ENCODE measurements at regions not wholly inside any gene's neighbourhood (a gene's known extent, or its start where the extent isn't known, plus 50 kb on each side); places are given as distances from the start of the nearest gene placed in this dataset.

DNA sequence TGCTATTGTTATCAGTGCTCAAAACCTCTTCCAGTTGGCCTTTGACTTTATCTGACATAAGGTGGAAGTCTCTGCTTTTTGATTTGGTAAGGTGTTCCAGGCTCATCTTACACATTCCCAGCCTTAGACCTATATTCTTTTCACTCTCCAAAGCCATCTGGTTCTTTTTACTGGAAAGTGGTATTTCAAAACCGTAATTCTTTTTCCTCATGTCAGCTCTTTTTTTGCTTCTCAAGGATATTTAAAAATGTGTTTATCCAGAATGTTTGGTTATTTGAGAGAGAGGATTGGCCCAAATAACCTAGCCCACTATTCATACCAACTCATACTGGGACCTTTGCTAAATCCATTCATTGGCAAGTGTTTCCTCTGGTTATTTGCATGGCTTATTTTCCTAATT lies 411.2 kb upstream of the PIK3C3 start:
- no peak for DNase-seq (ENCODE audit: low read depth in 2 of 2)

DNA sequence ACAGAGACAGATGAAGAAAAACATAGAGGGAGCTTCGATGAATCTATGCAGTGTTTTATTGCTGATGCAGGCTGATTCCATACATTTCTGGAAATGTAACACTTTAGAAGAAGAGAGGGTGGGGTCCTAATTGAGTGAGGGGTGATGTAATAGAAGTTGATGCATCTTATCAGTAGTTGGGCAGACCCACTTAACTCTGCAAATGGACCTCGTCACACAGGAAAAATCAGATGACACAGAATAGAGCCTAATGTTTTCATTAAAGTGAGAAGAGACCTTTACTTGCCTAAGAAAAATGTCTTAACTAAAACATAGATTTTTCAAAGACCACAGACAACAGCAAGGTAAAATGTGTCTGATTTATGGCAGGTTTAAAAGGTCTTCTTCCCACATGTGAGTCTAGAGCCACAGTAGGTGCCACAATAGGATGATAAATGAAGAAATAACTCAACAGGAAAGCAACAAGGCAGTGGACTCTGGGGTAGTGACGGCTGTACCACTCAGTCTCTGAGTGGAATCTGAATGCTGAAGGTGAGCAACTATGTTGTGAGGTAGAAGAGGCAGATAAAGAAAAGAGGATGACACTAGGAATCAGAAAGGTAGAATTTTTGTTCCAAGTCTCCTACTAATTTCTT lies 414.7 kb upstream of the PIK3C3 start:
- DNase-seq (ENCODE audit: low read depth in 2 of 2) = no peak

DNA sequence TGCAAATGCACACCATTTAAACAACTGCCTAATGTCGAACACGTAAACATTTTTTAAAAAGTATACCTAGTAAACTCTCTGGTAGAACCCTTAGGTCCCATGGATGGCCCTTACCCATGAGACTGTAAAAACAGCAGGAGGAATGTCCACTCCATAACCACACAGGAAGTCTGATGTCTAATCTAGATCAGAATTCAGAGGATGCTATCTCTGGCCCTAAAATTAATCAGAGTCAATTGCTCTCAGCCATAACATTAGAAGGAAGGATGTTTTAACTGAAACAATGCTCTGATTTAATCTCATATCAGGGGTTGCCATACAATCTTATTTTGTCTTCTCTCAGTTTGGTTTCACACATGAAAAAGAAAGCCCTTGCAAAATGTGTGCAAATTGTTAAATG lies 416.3 kb upstream of the PIK3C3 start:
- DNase-seq (ENCODE audit: low read depth in 2 of 2) = no peak

DNA sequence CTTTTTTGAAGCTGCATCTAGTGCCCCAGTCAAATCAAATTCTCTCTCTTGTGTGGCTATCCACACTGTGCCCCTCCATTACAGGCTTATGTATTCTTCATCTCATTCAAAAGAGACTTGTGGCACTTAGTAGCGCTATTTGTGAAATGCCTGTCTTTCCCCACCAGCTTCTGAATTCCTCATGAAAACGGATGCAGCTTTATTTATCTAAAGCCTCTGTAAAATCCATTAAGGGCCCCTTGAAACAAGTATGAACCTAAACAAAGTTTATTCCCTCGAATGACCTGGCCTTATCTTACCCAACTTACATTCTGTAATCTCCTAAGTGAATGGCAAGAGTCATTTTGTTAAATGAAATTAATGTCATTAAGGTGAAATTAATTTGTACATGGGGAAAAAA lies 417.4 kb upstream of the PIK3C3 start:
- no peak for DNase-seq (ENCODE audit: low read depth in 2 of 2)

DNA sequence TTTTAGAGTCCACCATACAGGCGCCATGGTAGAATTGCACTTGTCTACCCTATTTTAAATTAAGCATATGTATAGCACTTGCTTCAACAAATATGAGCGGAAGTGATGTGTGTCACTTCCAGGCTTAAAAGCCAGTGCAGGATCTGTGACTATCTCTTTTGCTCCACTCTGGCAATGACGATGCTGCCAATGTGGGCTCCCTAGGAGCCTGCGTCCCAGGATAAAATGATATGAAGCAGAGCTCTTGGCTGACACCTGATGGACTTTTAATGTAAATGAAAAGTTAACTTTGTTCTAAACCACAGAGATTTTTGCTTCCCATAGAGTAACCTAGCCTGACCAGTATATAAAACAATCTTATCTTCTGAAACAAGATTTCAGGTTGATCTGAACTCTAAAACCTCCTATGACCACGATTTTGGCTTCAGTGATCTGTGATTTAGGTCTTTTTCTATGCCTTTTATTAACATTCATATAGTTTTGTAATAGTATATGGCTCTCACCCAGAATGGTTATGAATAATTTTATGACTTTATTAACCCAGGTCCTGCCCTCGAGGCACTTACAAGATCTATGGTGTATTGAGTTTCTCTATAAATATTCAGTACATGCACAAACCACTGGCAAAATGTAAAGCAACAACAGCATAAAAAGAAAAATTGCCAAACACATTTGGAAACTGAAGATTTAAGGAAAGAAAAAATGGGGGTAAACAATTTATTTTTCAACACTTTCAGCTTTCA lies 422.5 kb upstream of the PIK3C3 start:
- no peak for DNase-seq (ENCODE audit: low read depth in 2 of 2)

DNA sequence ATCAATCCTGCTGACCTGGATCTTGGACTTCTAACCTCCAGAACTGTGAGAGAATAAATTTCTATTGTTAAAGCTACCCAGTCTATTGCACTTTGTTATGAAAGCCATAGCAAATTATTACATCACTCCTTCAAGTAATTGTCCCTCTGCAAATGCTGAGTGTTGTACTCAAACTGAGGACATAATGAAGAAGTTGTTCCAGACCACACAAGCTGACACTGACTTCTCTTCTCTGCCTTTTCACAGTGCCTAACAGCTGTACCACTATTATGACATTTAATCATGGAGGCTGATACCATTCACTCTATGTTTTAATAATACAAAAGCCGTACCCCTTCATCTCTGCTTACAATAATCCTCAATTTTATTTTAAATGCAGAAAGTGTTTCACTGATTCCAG lies 424.1 kb upstream of the PIK3C3 start:
- DNase-seq (ENCODE audit: low read depth in 2 of 2) = no peak

DNA sequence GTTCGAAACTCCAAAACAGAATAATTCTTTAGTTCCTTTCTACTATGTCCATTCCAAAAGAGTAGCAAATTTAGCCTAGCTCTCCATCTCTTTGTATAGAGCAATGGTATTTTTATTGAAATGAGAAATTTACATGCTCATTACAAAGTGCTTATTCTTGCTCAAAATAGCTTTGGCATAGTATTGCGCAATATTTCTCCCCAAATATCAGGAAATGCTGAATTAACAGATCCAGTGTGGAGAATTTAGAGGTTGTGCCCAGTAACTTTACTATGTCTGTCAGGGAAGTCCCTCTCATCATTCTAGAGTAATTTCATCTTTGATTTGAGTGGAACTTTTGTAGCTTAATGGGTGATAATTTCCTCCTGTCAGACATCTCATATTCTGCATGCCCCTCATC lies 425.9 kb upstream of the PIK3C3 start:
- DNase-seq (ENCODE audit: low read depth in 2 of 2) = no peak

DNA sequence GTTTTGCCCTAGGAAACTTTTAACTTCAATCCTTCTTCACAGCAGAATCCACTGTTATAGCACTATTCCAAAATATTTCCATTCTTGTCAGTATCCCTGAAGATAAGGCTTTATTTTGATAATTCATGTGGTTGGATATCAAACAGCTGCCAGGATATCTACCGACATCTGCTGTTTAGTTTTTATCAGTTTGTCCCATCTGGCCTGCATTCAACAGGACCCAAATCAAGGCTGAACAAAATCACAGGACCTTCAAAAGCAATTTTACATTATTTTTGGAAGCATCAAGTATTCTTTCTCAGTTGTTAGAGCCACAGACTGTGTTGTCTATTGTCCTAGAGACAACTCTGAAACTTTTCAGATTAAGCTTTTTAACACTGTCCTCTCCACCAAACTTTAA lies 429.0 kb upstream of the PIK3C3 start:
- DNase-seq (ENCODE audit: low read depth in 2 of 2) = no peak

DNA sequence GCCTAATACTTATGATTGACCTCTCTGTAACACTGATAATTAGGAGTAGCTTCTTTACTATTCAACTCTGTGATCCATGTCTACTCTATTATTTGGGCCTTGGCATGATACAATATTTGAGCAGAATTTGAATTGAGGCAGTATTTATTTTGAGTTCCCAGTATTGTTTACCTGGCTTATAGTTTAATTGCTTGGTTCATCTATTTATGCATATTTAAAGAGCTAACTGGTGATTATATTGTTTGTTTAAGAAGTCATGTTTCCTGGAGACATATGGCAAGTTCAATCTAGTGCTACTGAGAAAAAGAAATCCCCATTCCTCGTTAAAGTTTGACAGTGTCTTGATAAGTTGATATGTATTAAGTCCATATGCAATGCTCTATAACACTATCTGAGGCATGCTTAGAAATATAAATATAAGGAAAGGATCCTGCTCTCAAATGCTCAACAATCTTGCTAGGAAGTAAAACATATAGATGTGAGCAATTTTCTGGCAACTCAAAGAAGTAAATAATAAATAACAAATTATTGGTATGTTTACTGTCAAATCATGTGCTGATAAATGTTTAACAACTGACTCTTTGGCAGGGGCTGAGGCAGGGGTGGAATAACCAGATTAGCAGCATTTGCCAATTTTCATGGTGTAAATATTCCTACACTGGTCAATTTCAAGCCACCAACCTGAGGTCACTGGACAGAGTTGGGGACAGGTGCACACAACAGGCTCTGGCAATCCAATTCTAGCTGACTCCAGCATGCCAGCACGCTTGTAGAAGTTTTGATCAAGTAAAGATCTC lies 430.2 kb upstream of the PIK3C3 start:
- DNase-seq (ENCODE audit: low read depth in 2 of 2) = no peak

DNA sequence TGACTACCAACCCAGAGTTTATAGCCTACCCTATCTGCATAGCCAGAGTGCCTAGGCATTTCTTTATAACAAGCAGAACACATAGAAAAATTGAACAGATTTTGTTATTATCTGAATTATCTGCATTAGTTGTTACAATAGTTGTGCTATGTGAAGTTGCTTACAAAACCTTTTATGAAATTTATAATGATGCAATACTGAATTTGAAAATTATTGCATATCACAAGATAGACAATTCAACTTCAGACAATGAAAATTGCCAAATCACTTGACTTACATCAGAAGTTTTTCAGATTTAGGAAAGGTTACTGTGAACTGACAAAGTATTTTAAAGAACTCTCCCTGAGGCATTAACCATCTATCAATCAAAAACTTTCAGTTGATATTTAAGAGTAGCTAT lies 437.9 kb upstream of the PIK3C3 start:
- DNase-seq (ENCODE audit: low read depth in 2 of 2) = no peak

DNA sequence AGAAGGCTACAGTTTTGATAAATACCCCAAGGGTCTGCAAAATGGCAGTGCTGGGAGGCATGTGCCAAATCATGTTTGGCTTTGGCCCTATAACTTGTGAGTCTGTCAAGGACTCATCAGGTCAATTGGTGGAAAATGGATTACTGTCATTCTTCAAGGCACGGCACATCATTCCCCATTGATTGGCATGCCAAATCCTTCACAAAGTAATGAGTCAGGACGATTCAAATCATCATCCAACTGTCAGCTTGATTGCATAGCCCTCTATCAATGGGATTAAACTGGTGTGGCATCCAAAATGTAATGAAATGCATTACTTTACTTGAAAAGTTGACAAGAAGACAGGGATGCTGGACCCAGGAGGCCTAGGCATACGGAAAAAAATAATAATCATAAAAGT lies 441.6 kb upstream of the PIK3C3 start:
- DNase-seq (ENCODE audit: low read depth in 2 of 2) = no peak

DNA sequence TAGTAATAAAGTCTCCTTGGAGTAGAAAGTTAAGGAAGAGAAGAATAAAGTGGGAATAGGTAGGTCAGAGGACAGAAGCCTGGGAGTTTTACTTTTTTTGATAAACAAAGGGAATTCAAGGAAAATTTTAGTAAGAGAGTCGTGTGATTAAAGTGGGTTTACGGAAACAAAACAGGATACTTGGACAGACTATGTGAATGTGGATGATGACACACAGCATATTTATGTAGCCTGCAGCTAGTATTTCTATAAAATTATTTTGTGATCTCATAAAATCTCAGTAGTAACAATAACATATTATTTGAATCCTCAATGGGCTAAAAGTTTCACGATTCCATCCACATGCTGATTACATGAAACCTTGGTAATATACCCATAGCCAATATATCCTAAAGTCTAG lies 450.7 kb upstream of the PIK3C3 start:
- no peak for DNase-seq (ENCODE audit: low read depth in 2 of 2)

DNA sequence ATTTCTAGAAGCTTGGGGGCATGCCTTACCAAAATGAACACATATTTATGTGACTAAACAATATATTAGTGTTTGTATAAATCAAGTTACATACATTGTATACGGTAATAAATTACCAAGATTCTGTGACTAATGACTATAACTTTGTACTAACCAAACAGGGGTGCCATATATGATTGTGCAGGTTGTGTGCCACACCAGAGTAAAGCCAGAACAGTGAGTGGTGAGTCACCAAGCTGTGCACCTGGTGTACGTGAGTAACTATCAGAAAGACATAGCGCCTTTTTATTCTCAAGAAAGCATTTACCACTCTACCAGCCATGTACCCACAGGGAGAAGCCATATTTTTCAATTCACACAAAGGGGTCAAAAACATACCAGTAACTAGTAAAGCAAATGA lies 453.2 kb upstream of the PIK3C3 start:
- no peak for DNase-seq (ENCODE audit: low read depth in 2 of 2)

DNA sequence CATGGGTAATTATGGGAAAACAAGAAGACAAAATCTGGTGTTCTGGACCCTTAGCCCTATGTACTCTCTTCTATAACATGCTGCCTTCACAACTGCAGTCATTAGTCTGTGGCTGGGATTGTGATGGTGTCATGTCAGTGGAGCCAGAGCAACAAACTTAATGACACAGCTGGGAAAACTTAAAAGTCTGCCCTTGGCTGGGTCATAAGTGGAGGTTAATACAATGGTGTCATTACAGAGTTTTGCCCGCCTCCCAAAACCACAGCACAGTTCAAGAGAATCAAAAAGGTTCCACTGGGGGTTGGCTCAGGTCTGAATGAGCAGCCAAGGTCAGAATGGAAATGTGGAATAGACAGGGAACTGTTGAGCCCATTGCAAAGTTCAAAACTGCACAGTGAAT lies 455.7 kb upstream of the PIK3C3 start:
- no peak for DNase-seq (ENCODE audit: low read depth in 2 of 2)

DNA sequence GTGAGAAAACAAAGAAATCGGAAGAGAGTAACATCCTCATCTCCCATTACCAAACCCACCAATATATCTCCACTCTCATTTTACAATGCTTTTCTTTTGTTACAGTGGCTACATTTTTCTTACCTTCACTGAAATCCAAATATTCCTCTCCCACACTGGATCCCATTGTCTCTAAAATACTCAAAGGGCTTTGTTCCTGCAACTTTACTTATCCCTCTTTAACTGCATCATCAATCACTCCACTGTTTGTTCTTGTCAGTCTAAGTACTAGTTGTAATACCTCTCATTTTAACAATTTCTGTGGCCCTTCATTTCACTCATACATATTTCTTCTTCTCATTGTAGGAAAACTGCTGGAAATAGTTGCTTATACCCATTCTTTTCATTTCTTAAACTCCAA lies 464.2 kb upstream of the PIK3C3 start:
- DNase-seq (ENCODE audit: low read depth in 2 of 2) = no peak

DNA sequence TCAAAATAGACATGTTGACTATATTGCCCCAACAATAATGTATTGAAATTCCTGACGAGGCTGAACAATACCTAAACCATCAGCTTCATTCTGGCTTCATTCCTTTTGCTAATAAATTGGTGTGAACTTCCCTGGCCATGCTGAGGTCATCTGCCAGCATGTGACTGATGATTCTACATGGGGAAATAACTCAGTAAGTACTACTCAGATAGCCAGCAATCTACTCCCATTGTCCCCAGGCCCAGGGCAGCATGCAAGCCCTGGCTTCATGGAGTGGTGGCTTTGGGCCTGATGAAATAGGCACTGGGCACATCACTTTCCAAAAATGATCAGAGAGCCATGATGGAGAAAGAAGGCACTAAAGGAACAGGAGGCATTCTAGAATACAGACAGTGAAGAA lies 468.5 kb upstream of the PIK3C3 start:
- no peak for DNase-seq (ENCODE audit: low read depth in 2 of 2)

DNA sequence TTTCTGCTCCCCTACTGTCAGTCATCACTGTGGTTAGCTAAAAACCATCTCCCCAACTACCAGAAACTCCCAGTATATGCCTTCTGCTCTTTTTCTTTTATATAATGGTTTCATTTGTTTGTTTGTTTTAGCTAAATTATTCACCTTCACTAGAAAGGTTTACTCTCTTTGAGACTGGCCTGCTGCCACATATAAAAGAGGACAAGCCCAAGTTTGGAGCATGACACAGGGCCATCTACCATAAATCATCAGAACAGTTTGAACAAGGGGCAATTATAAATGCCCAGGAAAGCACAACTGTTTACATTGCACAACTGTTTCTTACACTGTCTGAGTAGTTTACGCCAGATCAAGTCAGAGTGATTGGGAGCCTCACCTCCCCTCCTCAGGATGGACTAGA lies 471.0 kb upstream of the PIK3C3 start:
- no peak for DNase-seq (ENCODE audit: low read depth in 2 of 2)

DNA sequence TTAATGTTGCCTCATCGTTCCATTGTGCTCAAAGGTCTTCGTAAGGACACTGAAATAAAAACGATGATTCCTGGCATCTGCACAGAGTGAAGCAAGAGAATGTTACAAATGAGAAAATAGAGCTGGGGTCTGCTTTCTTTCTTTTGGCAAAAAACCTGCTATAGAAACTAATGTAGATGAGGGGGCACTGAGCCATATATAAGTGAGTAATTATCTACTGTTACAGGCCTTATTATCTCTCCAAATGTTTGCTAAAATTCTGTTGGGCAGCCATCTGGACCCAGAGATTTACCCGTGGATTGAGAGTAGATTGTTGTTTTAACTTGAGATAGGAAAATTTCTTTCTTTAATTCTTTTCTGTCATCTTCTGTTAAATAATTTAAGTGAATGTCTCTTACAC lies 472.5 kb upstream of the PIK3C3 start:
- DNase-seq (ENCODE audit: low read depth in 2 of 2) = no peak

DNA sequence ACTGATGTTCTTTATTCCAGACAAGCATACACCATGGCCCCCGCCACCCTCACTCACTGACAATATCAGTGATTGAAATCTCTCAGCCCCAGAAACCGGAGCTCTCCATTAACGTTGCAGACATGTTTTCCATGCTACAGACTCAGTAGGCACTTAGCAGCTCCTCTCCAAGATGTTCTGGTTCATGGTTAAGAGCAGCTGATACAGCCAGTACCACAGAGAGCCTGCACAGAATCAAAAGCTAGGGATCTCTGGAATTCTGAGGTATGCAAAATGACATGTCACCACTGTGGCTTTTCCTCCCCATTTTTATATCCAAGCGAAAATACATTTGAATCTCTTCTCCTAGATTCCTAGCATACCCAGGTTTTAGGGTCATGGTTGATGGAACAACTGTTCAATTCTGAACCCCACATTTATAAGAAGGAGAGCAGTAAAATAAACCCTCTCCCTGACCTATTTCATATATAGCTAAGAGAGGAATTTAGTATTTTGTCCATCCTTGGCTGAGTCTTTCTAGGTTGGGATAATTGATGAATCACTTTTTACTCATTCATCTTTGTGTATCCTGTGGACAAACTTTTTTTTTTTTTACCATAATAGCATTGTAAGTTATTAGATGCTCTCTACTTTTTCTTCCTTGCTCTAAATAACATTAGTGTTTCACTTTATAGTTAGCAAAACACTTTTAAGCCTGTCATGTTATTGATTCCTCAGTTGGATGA lies 488.4 kb upstream of the PIK3C3 start:
- no peak for DNase-seq (ENCODE audit: low read depth in 2 of 2)

DNA sequence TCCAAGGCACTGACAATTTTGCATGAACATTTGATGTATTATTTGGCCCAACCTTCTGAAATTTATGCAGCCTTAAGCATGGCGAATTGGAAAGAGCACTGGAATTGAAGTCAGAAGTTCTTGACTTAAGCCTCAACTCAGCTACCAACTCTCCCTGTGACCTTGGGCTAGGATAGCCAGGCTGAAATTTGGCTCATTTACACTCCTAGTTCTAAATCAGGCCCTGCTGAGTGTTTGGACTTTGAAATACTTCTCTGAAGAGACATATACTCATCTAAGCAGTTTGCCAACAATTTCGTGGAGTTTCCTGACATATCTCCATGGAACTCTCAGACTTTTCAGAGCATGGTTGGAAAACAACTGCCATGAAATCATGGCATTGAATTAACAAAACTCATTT lies 489.6 kb upstream of the PIK3C3 start:
- DNase-seq (ENCODE audit: low read depth in 2 of 2) = no peak

DNA sequence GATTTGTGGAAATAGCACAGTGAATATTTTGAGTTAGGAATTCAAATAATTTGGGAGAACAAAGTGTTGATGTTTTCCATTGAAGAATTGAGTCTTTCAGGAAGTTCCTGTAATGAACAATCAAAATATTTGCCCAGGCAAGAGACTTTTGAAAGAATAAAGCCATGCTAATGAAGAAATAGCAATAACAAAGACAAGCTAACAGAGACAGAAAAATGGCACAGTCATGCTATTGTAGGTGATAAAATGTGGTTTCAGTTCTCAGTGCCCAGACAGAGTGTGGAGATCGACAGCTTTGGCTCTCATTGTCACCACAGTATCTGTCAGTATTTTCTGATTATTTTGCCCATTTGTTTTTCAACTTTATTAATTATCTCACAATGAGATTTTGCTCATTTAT lies 490.8 kb upstream of the PIK3C3 start:
- no peak for DNase-seq (ENCODE audit: low read depth in 2 of 2)

DNA sequence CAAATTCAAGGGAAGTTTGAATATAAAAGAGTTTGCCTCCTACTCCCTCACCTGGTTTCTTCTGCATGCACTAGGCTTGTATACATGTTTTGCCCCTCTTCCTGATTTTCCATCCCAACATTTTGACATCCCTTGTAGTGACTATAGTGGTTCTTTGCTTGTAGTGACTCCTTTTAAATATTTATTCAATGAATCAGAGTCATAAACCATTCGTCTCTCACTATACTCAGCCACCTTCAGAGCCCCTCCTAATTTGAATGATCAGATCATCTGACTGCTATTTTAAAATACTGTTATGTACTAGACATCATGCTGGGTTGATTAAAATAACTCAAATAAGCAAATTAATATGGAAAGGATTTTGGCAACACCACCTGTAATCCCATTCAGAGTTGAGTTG lies 492.1 kb upstream of the PIK3C3 start:
- no peak for DNase-seq (ENCODE audit: low read depth in 2 of 2)

Data from stimulated activated CD4-positive, alpha-beta T cell treated with anti-CD3 and anti-CD28 coated beads, Interleukin-1b, Interleukin-23, amount 100 ng/mL, for 1 hour (primary cell).